HCT116 (cell line): ENCODE measurements at regions not wholly inside any gene's neighbourhood (a gene's known extent, or its start where the extent isn't known, plus 50 kb on each side); places are given as distances from the start of the nearest gene placed in this dataset.

ENCODE experiments used
- ATAC-seq: fragments of 200-7000 bp; cut with Tn5 transposase; 2 replicates; pipeline ENCODE4 v1.9.1; 2020; ENCODE audit warnings: mild to moderate bottlenecking, moderate library complexity
- BruUV-seq: library from RNA; stranded (reverse); fragments of 400-500 nt; replicated peaks from 2 replicates; lab custom pipeline; 2021; lab: Mats Ljungman, UMichigan
- CTCF ChIA-PET: fragments of 300-600 bp; sonication (Branson Sonifier 250); formaldehyde crosslinking; loops from one replicate; lab custom pipeline; 2021; ENCODE audit warnings: antibody characterized with exemption; lab: Charles Lee
- POLR2A ChIA-PET: fragments of 300-600, 350-600 bp; sonication (Branson Sonifier 250); formaldehyde crosslinking; loops from one replicate; lab custom pipeline; 2021; ENCODE audit warnings: antibody characterized with exemption; lab: Charles Lee
- RAD21 ChIA-PET, 2 experiments: fragments of 300-600 bp; sonication (Branson Sonifier 250); formaldehyde crosslinking; loops; one replicate each; lab custom pipeline; 2023; ENCODE audit warnings: low total read pairs in 2 of 2; ENCODE audit not compliant: uncharacterized antibody in 2 of 2, unreplicated experiment in 2 of 2, low non-redundant PET in 1 of 2; lab: Charles Lee
- DNase-seq: peaks from one replicate; pipeline ENCODE4 v3.0.0-alpha.2; 2010; ENCODE audit warnings: low read depth, low spot score
- H2AFZ ChIP-seq: fragments of 200-600 bp; shearing (Covaris generic), sonication (generic); 2 replicates; pipeline ENCODE4 v1.6.1; 2017; ENCODE audit warnings: low read depth, mixed run types, mixed read lengths, antibody characterized with exemption, low read length; ENCODE audit not compliant: poor library complexity, severe bottlenecking
- H3K27ac ChIP-seq: 2 replicates; pipeline ENCODE4 v1.5.1; 2012; ENCODE audit warnings: low read depth, low read length
- H3K27me3 ChIP-seq: fragments of 200-600 bp; sonication (generic); 2 replicates; pipeline ENCODE4 v1.6.1; 2016; ENCODE audit warnings: mixed run types, low read length, mixed read lengths; ENCODE audit not compliant: insufficient read depth
- H3K36me3 ChIP-seq, 2 experiments: fragments of 200-500 bp in 1 of 2; fragments of 200-600 bp in 1 of 2; sonication (Bioruptor generic) in 1 of 2; sonication (generic) in 1 of 2; 2 replicates each; pipeline versions ENCODE4 v1.5.1 to v1.6.1; 2014 to 2016; ENCODE audit warnings: low read length in 2 of 2, inconsistent platforms in 1 of 2, mixed read lengths in 1 of 2, mixed run types in 1 of 2; ENCODE audit not compliant: insufficient read depth in 2 of 2, control insufficient read depth in 1 of 2
- H3K4me1 ChIP-seq, 2 experiments: fragments of 200-600 bp in 1 of 2; sonication (generic) in 1 of 2; 2 replicates each; pipeline versions ENCODE4 v1.5.1 to v1.6.1; 2012 to 2017; ENCODE audit warnings: low read length in 2 of 2, inconsistent platforms in 1 of 2, mild to moderate bottlenecking in 1 of 2, mixed read lengths in 1 of 2, mixed run types in 1 of 2, moderate library complexity in 1 of 2; ENCODE audit not compliant: insufficient read depth in 2 of 2, control insufficient read depth in 1 of 2
- H3K4me2 ChIP-seq: fragments of 200-600 bp; sonication (generic); 2 replicates; pipeline ENCODE4 v1.6.1; 2017; ENCODE audit warnings: mixed run types, low read length, mixed read lengths
- H3K4me3 ChIP-seq, 2 experiments: fragments of 200-600 bp in 1 of 2; sonication (generic) in 1 of 2; replicated peaks in 1 of 2; 2 replicates each; pipeline ENCODE4 v1.5.1; 2011 to 2016; ENCODE audit warnings: low read length in 2 of 2, control low read depth in 1 of 2, low read depth in 1 of 2, mild to moderate bottlenecking in 1 of 2, mixed read lengths in 1 of 2, mixed run types in 1 of 2
- H3K79me2 ChIP-seq: fragments of 200-600 bp; sonication (generic); 2 replicates; pipeline ENCODE4 v1.6.1; 2017; ENCODE audit warnings: mild to moderate bottlenecking, mixed run types, low read length, moderate library complexity, mixed read lengths; ENCODE audit not compliant: insufficient read depth
- H3K9ac ChIP-seq: fragments of 200-600 bp; sonication (generic); 2 replicates; pipeline ENCODE4 v1.6.1; 2016; ENCODE audit warnings: low read length, mixed read lengths
- H3K9me2 ChIP-seq: fragments of 200-600 bp; sonication (generic), shearing (Covaris generic); 2 replicates; pipeline ENCODE4 v1.6.1; 2017; ENCODE audit warnings: mixed run types, mild to moderate bottlenecking, moderate library complexity; ENCODE audit not compliant: insufficient read depth
- H3K9me3 ChIP-seq, 2 experiments: fragments of 200-500 bp in 1 of 2; fragments of 200-600 bp in 1 of 2; sonication (Bioruptor generic) in 1 of 2; sonication (generic) in 1 of 2; 2 replicates each; pipeline ENCODE4 v1.6.1; 2014 to 2017; ENCODE audit warnings: low read length in 2 of 2, mixed read lengths in 2 of 2, inconsistent platforms in 1 of 2, low read depth in 1 of 2, mild to moderate bottlenecking in 1 of 2, mixed run types in 1 of 2, moderate library complexity in 1 of 2; ENCODE audit not compliant: control insufficient read depth in 1 of 2, insufficient read depth in 1 of 2
- H4K20me1 ChIP-seq: fragments of 200-600 bp; sonication (generic), shearing (Covaris generic); 2 replicates; pipeline ENCODE4 v1.6.1; 2017; ENCODE audit warnings: mixed run types, mild to moderate bottlenecking, moderate library complexity; ENCODE audit not compliant: insufficient read depth
- ATF3 ChIP-seq: IDR thresholded peaks from 2 replicates; pipeline ENCODE4 v1.6.1; 2012
- CBX3 ChIP-seq: IDR thresholded peaks from 2 replicates; pipeline ENCODE4 v1.6.1; 2012; ENCODE audit warnings: low read depth
- CTCF ChIP-seq, 3 experiments: fragments of 200-600 bp in 1 of 3; sonication (generic) in 1 of 3; IDR thresholded peaks in 2 of 3; conservative IDR thresholded peaks in 1 of 3; 2 replicates each; pipeline ENCODE4 v1.5.1; 2012 to 2017; ENCODE audit warnings: low read depth in 2 of 3, low read length in 2 of 3, antibody characterized with exemption in 1 of 3, borderline replicate concordance in 1 of 3, control low read depth in 1 of 3, mild to moderate bottlenecking in 1 of 3, mixed read lengths in 1 of 3, mixed run types in 1 of 3, moderate library complexity in 1 of 3; ENCODE audit not compliant: insufficient read depth in 1 of 3
- EZH2 ChIP-seq: fragments of 200-600 bp; sonication (generic); IDR thresholded peaks from 2 replicates; pipeline ENCODE4 v1.6.1; 2017; ENCODE audit warnings: antibody characterized with exemption, mixed run types
- EZH2phosphoT487 ChIP-seq: fragments of 200-600 bp; IDR thresholded peaks from 2 replicates; pipeline ENCODE4 v1.6.1; 2018; ENCODE audit warnings: antibody characterized with exemption, borderline replicate concordance
- FOSL1 ChIP-seq: IDR thresholded peaks from 2 replicates; pipeline ENCODE4 v1.6.1; 2012; ENCODE audit warnings: low read depth
- MAX ChIP-seq: IDR thresholded peaks from 2 replicates; pipeline ENCODE4 v1.6.1; 2012
- POLR2A ChIP-seq: IDR thresholded peaks from 2 replicates; pipeline ENCODE4 v1.7.0; 2011; ENCODE audit warnings: borderline replicate concordance; ENCODE audit not compliant: insufficient read depth, insufficient read length; ENCODE audit errors: extremely low read depth
- SP1 ChIP-seq: IDR thresholded peaks from 2 replicates; pipeline ENCODE4 v1.6.1; 2012; ENCODE audit warnings: low read depth
- SRF ChIP-seq: IDR thresholded peaks from 2 replicates; pipeline ENCODE4 v1.6.1; 2012; ENCODE audit warnings: low read depth
- YY1 ChIP-seq: IDR thresholded peaks from 2 replicates; pipeline ENCODE4 v1.6.1; 2011; ENCODE audit warnings: low read length, low read depth, moderate library complexity, mild to moderate bottlenecking; ENCODE audit not compliant: insufficient replicate concordance; ENCODE audit errors: extremely low read depth
- ZNF274 ChIP-seq: fragments of 200-500 bp; sonication (Bioruptor generic); IDR thresholded peaks from 2 replicates; pipeline ENCODE4 v1.6.1; 2014; ENCODE audit warnings: mild to moderate bottlenecking, low read depth, low read length, inconsistent platforms
- intact Hi-C: fragments of 100-400 bp; cut with micrococcal nuclease; formaldehyde crosslinking; loops from 2 replicates; pipeline ENCODE4 v1.10.0; 2022
- TF ChIP-seq, protein P1 (sequence below): IDR thresholded peaks from 2 replicates; pipeline ENCODE4 v1.6.1; 2011; ENCODE audit warnings: mild to moderate bottlenecking, low read length, moderate library complexity; ENCODE audit not compliant: insufficient replicate concordance; ENCODE audit errors: extremely low read depth
- TF ChIP-seq, protein P2 (sequence below): IDR thresholded peaks from 2 replicates; pipeline ENCODE4 v1.6.1; 2012; ENCODE audit warnings: low read depth

- TF ChIP-seq CTCF (IDR thresholded peaks at IDR 0.05 in 2 of 3, conservative IDR thresholded peaks at IDR 0.05 in 1 of 3; ENCODE audit: borderline replicate concordance in 1 of 3, insufficient read depth in 1 of 3, low read depth in 2 of 3, low read length in 2 of 3), result no peak
- TF ChIP-seq SP1, result no peak
- TF ChIP-seq, all 23 proteins: peak for 0
Observed at GRCh38 chr18:24657444-24657842, 197.0 kb downstream of the HRH4 start (continued).

GRCh38 chr18:24658302-24658701, 197.9 kb downstream of the HRH4 start:
- no peak overlapping the region for H3K4me3 ChIP-seq
- H3K27ac ChIP-seq, result no peak overlapping the region
- no peaks in the 10 kb centered on the region; a peak in 1 of 4 replicates for H3K4me1 ChIP-seq
- no peaks in the 10 kb centered on the region for H4K20me1 ChIP-seq
- H3K9me2 ChIP-seq, result no peaks in the 10 kb centered on the region
- H2AFZ ChIP-seq, result no peak overlapping the region
- H3K9ac ChIP-seq, result no peak overlapping the region
- DNase-seq (no peak), ATAC-seq (no peak)
- H3K79me2 ChIP-seq, result no peaks in the 10 kb centered on the region
- intact Hi-C loops, result no loop called here
- ChIA-PET RAD21 (no interaction called here), CTCF (no interaction called here), POLR2A (no interaction called here)
- BruUV-seq, result no TSS peak
- H3K27me3 ChIP-seq, result peaks cover 31% of the 10 kb centered on the region
- no peak overlapping the region for H3K4me2 ChIP-seq
- no peaks in the 10 kb centered on the region for H3K9me3 ChIP-seq
- H3K36me3 ChIP-seq, result no peaks in the 10 kb centered on the region
- TF ChIP-seq CBX3 (no peak), MAX (no peak), FOSL1 (no peak), SRF (no peak), EZH2 (no peak), SP1 (no peak), CTCF (IDR thresholded peaks at IDR 0.05 in 2 of 3, conservative IDR thresholded peaks at IDR 0.05 in 1 of 3; ENCODE audit: borderline replicate concordance in 1 of 3, insufficient read depth in 1 of 3, low read depth in 2 of 3, low read length in 2 of 3) (no peak), ZNF274 (no peak), YY1 (no peak), ATF3 (no peak), POLR2A (no peak), EZH2phosphoT487 (no peak)
- TF ChIP-seq, protein P1, sequence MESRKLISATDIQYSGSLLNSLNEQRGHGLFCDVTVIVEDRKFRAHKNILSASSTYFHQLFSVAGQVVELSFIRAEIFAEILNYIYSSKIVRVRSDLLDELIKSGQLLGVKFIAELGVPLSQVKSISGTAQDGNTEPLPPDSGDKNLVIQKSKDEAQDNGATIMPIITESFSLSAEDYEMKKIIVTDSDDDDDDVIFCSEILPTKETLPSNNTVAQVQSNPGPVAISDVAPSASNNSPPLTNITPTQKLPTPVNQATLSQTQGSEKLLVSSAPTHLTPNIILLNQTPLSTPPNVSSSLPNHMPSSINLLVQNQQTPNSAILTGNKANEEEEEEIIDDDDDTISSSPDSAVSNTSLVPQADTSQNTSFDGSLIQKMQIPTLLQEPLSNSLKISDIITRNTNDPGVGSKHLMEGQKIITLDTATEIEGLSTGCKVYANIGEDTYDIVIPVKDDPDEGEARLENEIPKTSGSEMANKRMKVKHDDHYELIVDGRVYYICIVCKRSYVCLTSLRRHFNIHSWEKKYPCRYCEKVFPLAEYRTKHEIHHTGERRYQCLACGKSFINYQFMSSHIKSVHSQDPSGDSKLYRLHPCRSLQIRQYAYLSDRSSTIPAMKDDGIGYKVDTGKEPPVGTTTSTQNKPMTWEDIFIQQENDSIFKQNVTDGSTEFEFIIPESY, result no peak
- TF ChIP-seq, protein P2, sequence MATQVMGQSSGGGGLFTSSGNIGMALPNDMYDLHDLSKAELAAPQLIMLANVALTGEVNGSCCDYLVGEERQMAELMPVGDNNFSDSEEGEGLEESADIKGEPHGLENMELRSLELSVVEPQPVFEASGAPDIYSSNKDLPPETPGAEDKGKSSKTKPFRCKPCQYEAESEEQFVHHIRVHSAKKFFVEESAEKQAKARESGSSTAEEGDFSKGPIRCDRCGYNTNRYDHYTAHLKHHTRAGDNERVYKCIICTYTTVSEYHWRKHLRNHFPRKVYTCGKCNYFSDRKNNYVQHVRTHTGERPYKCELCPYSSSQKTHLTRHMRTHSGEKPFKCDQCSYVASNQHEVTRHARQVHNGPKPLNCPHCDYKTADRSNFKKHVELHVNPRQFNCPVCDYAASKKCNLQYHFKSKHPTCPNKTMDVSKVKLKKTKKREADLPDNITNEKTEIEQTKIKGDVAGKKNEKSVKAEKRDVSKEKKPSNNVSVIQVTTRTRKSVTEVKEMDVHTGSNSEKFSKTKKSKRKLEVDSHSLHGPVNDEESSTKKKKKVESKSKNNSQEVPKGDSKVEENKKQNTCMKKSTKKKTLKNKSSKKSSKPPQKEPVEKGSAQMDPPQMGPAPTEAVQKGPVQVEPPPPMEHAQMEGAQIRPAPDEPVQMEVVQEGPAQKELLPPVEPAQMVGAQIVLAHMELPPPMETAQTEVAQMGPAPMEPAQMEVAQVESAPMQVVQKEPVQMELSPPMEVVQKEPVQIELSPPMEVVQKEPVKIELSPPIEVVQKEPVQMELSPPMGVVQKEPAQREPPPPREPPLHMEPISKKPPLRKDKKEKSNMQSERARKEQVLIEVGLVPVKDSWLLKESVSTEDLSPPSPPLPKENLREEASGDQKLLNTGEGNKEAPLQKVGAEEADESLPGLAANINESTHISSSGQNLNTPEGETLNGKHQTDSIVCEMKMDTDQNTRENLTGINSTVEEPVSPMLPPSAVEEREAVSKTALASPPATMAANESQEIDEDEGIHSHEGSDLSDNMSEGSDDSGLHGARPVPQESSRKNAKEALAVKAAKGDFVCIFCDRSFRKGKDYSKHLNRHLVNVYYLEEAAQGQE, result no peak
